ENCODE measurements at regions not wholly inside any gene's neighbourhood (a gene's known extent, or its start where the extent isn't known, plus 50 kb on each side); places are given as distances from the start of the nearest gene placed in this dataset.

- no peak for TF ChIP-seq CTCF (IDR thresholded peaks at IDR 0.05; ENCODE audit: insufficient read depth, low read depth, low read length)
- no peak for TF ChIP-seq EZH2 (IDR thresholded peaks at IDR 0.05; ENCODE audit: insufficient read depth, low read length)
Observed at GRCh38 chr1:238653693-238654321, 732.6 kb upstream of the CHRM3 start.

Measured in astrocyte (in vitro differentiated cells and primary cell).